ENCODE measurements at regions not wholly inside any gene's neighbourhood (a gene's known extent, or its start where the extent isn't known, plus 50 kb on each side); places are given as distances from the start of the nearest gene placed in this dataset.

DNA sequence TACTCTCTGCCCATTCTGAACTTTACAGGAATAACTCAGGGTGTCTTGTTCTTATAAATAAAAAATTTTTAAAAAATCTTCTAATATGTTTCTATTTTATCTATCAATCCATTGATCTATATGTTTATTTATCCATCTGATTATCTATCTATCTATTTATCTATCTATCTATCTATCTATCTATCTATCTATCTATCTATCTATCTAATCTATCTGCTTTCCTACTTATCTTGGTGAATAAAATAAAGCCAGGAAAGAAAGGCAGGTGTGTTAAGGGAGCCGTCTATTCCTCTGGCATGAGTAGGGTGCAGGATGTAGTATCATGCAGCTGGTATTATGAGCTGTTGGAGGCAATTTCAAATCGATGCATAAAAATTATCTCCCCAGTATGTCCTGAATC, 153.0 kb downstream of the FOXA2 start:
- H3K4me3 ChIP-seq (ENCODE audit: insufficient read depth, low read length, poor library complexity, severe bottlenecking) = no peak overlapping the region
- H3K9me3 ChIP-seq (ENCODE audit: insufficient read depth, low read length) = no peaks in the 10 kb centered on the region
- H3F3A ChIP-seq (ENCODE audit: insufficient read depth) = no peaks in the 10 kb centered on the region
- TF ChIP-seq EZH2phosphoT487 (conservative IDR thresholded peaks at IDR 0.05; ENCODE audit: low read length) = no peak
- TF ChIP-seq, protein P1, sequence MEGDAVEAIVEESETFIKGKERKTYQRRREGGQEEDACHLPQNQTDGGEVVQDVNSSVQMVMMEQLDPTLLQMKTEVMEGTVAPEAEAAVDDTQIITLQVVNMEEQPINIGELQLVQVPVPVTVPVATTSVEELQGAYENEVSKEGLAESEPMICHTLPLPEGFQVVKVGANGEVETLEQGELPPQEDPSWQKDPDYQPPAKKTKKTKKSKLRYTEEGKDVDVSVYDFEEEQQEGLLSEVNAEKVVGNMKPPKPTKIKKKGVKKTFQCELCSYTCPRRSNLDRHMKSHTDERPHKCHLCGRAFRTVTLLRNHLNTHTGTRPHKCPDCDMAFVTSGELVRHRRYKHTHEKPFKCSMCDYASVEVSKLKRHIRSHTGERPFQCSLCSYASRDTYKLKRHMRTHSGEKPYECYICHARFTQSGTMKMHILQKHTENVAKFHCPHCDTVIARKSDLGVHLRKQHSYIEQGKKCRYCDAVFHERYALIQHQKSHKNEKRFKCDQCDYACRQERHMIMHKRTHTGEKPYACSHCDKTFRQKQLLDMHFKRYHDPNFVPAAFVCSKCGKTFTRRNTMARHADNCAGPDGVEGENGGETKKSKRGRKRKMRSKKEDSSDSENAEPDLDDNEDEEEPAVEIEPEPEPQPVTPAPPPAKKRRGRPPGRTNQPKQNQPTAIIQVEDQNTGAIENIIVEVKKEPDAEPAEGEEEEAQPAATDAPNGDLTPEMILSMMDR (IDR thresholded peaks at IDR 0.05; ENCODE audit: insufficient read depth, low read length, poor library complexity, severe bottlenecking) = no peak
- no peak overlapping the region for H2AFZ ChIP-seq (ENCODE audit: low read depth, low read length, severe bottlenecking)
- no peaks in the 10 kb centered on the region for H3K9me2 ChIP-seq (replicated peaks; ENCODE audit: insufficient read depth, low read length)
- H3K36me3 ChIP-seq (ENCODE audit: low read length) = no peaks in the 10 kb centered on the region
- H3K27me3 ChIP-seq (ENCODE audit: low read length) = no peaks in the 10 kb centered on the region
- H3K79me2 ChIP-seq (ENCODE audit: insufficient read depth, low read length) = no peaks in the 10 kb centered on the region
- H3K4me2 ChIP-seq (ENCODE audit: low read depth, low read length, poor library complexity, severe bottlenecking) = no peak overlapping the region
- H3K27ac ChIP-seq (ENCODE audit: low read depth, low read length) = no peak overlapping the region
- no peak overlapping the region for H3K9ac ChIP-seq (ENCODE audit: low read length)
- H4K20me1 ChIP-seq (ENCODE audit: low read depth, low read length) = no peaks in the 10 kb centered on the region

DNA sequence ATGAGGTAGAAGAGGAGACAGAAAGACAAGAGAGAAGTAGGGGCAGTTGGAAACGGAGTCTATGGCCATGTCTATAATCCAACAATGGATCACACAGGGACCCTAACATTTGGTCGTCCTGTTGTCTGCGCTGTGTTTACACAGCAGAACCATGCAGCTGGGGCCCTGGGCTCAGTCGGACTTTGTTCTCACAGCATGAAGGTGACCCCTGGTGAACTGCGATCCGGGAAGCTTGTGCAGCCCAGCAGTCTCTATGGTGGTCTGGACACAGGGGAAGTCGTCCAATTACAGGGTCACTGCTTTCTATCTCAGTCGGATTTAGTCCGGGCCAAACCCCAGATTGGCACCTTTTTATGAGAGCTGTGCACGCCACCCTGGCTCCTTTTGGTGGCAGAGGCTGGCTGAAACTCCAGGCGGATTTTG, 153.6 kb downstream of the FOXA2 start:
- no peak overlapping the region for H2AFZ ChIP-seq (ENCODE audit: low read depth, low read length, severe bottlenecking)
- no peaks in the 10 kb centered on the region for H3K27me3 ChIP-seq (ENCODE audit: low read length)
- H3K4me3 ChIP-seq (ENCODE audit: insufficient read depth, low read length, poor library complexity, severe bottlenecking) = no peak overlapping the region
- H3K9ac ChIP-seq (ENCODE audit: low read length) = no peak overlapping the region
- H4K20me1 ChIP-seq (ENCODE audit: low read depth, low read length) = no peaks in the 10 kb centered on the region
- no peak overlapping the region for H3K4me2 ChIP-seq (ENCODE audit: low read depth, low read length, poor library complexity, severe bottlenecking)
- no peaks in the 10 kb centered on the region for H3K79me2 ChIP-seq (ENCODE audit: insufficient read depth, low read length)
- H3F3A ChIP-seq (ENCODE audit: insufficient read depth) = no peaks in the 10 kb centered on the region
- TF ChIP-seq, protein P1 (IDR thresholded peaks at IDR 0.05; ENCODE audit: insufficient read depth, low read length, poor library complexity, severe bottlenecking) = no peak
- TF ChIP-seq EZH2phosphoT487 (conservative IDR thresholded peaks at IDR 0.05; ENCODE audit: low read length) = no peak
- H3K9me2 ChIP-seq (replicated peaks; ENCODE audit: insufficient read depth, low read length) = no peaks in the 10 kb centered on the region
- no peaks in the 10 kb centered on the region for H3K36me3 ChIP-seq (ENCODE audit: low read length)
- H3K9me3 ChIP-seq (ENCODE audit: insufficient read depth, low read length) = no peaks in the 10 kb centered on the region
- no peak overlapping the region for H3K27ac ChIP-seq (ENCODE audit: low read depth, low read length)

DNA sequence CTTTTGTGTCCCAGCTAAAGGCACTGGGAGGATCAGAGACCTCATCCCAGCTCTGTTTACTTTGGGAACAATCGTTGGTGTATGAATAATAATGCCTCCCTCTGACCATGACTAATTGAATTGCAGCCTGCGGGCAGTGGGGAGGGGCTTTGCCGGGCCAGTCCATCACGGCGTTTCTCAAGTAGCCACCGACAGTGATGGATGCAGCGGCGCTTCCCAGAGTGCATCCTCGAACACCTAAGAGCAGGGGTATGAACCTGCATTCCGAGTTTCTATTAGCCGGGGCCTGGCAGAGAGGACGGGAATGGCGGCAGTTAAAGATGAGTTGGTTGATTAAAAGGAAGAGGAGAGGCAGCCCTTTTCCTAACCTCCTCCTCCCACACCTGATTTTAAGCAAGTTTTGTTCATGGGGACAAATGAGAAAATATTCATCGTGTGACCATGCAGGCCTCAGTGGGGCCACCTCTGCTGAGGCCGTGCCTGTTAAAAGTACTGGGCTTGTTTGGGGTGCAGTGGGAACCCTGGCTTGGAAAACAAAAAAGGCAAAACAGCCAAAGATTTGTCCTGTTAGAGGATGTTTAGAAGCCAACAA, 154.1 kb downstream of the FOXA2 start:
- Histone ChIP-seq H3K79me2 (ENCODE audit: insufficient read depth, low read length) (no peaks in the 10 kb centered on the region), H3K4me2 (ENCODE audit: low read depth, low read length, poor library complexity, severe bottlenecking) (no peak overlapping the region), H4K20me1 (ENCODE audit: low read depth, low read length) (no peaks in the 10 kb centered on the region), H3K9me3 (ENCODE audit: insufficient read depth, low read length) (no peaks in the 10 kb centered on the region), H3F3A (ENCODE audit: insufficient read depth) (no peaks in the 10 kb centered on the region), H2AFZ (ENCODE audit: low read depth, low read length, severe bottlenecking) (no peak overlapping the region), H3K9ac (ENCODE audit: low read length) (no peak overlapping the region), H3K27ac (ENCODE audit: low read depth, low read length) (no peak overlapping the region), H3K4me3 (ENCODE audit: insufficient read depth, low read length, poor library complexity, severe bottlenecking) (no peak overlapping the region), H3K36me3 (ENCODE audit: low read length) (no peaks in the 10 kb centered on the region), H3K9me2 (replicated peaks; ENCODE audit: insufficient read depth, low read length) (no peaks in the 10 kb centered on the region), H3K27me3 (ENCODE audit: low read length) (no peaks in the 10 kb centered on the region)
- TF ChIP-seq, protein P1 (IDR thresholded peaks at IDR 0.05; ENCODE audit: insufficient read depth, low read length, poor library complexity, severe bottlenecking) = no peak
- TF ChIP-seq EZH2phosphoT487 (conservative IDR thresholded peaks at IDR 0.05; ENCODE audit: low read length) = no peak
